VCaP (cell line): ENCODE measurements at regions not wholly inside any gene's neighbourhood (a gene's known extent, or its start where the extent isn't known, plus 50 kb on each side); places are given as distances from the start of the nearest gene placed in this dataset.

Source experiments
- H3K27ac ChIP-seq: fragments of 450-650 bp; 2 replicates; pipeline ENCODE4 v1.5.1; 2017
- CTCF ChIP-seq: fragments of 450-650 bp; conservative IDR thresholded peaks from 2 replicates; pipeline ENCODE4 v1.5.1; 2017; ENCODE audit warnings: mild to moderate bottlenecking, moderate library complexity

- no peak for TF ChIP-seq CTCF
- H3K27ac ChIP-seq, result no peak overlapping the region
These were observed 463.2 kb downstream of the CDH2 start for GRCh38 chr18:27713738-27714095.

GRCh38 chr18:27713037-27713737, 463.7 kb downstream of the CDH2 start:
- no peak overlapping the region for H3K27ac ChIP-seq
- no peak for TF ChIP-seq CTCF

GRCh38 chr18:27712066-27712465, 464.9 kb downstream of the CDH2 start:
- no peak for TF ChIP-seq CTCF
- H3K27ac ChIP-seq, result no peak overlapping the region

- TF ChIP-seq CTCF, result no peak
- H3K27ac ChIP-seq, result no peak overlapping the region
These were observed 465.5 kb downstream of the CDH2 start for GRCh38 chr18:27711382-27711781.

- no peak for TF ChIP-seq CTCF
- H3K27ac ChIP-seq, result no peak overlapping the region
These were observed 467.6 kb downstream of the CDH2 start for GRCh38 chr18:27709344-27709743.

- no peak overlapping the region for H3K27ac ChIP-seq
- TF ChIP-seq CTCF, result no peak
These were observed 469.7 kb downstream of the CDH2 start for GRCh38 chr18:27707201-27707600.

- no peak overlapping the region for H3K27ac ChIP-seq
- no peak for TF ChIP-seq CTCF
These were observed 472.1 kb downstream of the CDH2 start for GRCh38 chr18:27704736-27705361.
